ENCODE measurements at regions not wholly inside any gene's neighbourhood (a gene's known extent, or its start where the extent isn't known, plus 50 kb on each side); places are given as distances from the start of the nearest gene placed in this dataset.
"Not testable (repeated sequence)": the region's sequence is repeated elsewhere in the genome, so short reads cannot be mapped to it uniquely, and the experiment has no call there.

DNA sequence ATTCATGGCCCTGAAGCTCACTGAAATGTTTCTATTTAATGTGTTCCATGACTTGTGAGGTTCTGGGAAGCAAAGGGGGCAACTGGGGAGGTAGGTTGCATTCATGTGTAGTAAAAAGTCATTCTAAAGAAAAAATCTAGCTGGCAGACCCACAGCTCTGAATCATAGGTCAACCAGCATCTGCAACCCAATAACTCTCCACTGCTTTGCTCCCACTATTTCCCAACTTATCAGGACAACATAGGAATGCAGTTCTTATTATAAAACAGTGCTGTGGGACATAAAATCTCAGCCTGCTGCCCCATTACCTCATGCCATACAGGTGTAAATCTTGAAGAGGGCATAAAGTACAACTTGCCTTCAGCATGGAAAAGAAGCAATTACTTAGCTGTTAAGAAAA is 576.1 kb upstream of the PTBP2 start:
- no peak overlapping the region for H3K4me3 Mint-ChIP-seq (ENCODE audit: unreplicated experiment)
- no peaks in the 10 kb centered on the region for H3K9me3 Mint-ChIP-seq (ENCODE audit: unreplicated experiment)
- DNase-seq, result no peak
- no peaks in the 10 kb centered on the region for H3K4me1 Mint-ChIP-seq (ENCODE audit: low read depth, unreplicated experiment)
- peaks cover 16% of the 10 kb centered on the region for H3K36me3 Mint-ChIP-seq (ENCODE audit: unreplicated experiment)
- TF ChIP-seq CTCF (IDR thresholded peaks at IDR 0.05; ENCODE audit: partially characterized antibody, unreplicated experiment), result no peak
- no peak overlapping the region for H3K27ac Mint-ChIP-seq (ENCODE audit: unreplicated experiment)
- H3K27me3 Mint-ChIP-seq (ENCODE audit: unreplicated experiment), result no peaks in the 10 kb centered on the region

DNA sequence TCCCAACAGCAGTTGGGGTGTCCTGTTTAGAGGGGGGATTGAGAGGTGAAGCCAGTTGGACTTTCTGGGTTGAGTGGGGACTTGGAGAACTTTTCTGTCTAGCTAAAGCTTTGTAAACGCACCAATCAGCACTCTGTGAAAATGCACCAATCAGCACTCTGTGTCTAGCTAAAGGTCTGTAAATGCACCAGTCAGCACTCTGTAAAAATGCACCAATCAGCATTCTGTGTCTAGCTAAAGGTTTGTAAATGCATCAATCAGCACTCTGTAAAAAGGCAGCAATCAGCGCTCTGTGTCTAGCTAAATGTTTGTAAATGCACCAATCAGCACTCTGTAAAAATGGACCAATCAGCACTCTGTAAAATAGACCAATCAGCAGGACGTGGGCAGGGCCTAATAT is 568.6 kb upstream of the PTBP2 start:
- not testable (repeated sequence) for H3K27ac Mint-ChIP-seq (ENCODE audit: unreplicated experiment); H3K27me3 Mint-ChIP-seq (ENCODE audit: unreplicated experiment); H3K4me3 Mint-ChIP-seq (ENCODE audit: unreplicated experiment); H3K4me1 Mint-ChIP-seq (ENCODE audit: low read depth, unreplicated experiment); H3K36me3 Mint-ChIP-seq (ENCODE audit: unreplicated experiment); H3K9me3 Mint-ChIP-seq (ENCODE audit: unreplicated experiment); DNase-seq

GRCh38 chr1:96157101-96157500 is 564.5 kb upstream of the PTBP2 start:
- no peak overlapping the region for H3K27ac Mint-ChIP-seq (ENCODE audit: unreplicated experiment)
- H3K4me3 Mint-ChIP-seq (ENCODE audit: unreplicated experiment), result no peak overlapping the region
- H3K4me1 Mint-ChIP-seq (ENCODE audit: low read depth, unreplicated experiment), result no peaks in the 10 kb centered on the region
- no peak for DNase-seq
- H3K36me3 Mint-ChIP-seq (ENCODE audit: unreplicated experiment), result no peaks in the 10 kb centered on the region
- peaks cover 8% of the 10 kb centered on the region for H3K9me3 Mint-ChIP-seq (ENCODE audit: unreplicated experiment)
- no peak for TF ChIP-seq CTCF (IDR thresholded peaks at IDR 0.05; ENCODE audit: partially characterized antibody, unreplicated experiment)
- no peaks in the 10 kb centered on the region for H3K27me3 Mint-ChIP-seq (ENCODE audit: unreplicated experiment)

DNA sequence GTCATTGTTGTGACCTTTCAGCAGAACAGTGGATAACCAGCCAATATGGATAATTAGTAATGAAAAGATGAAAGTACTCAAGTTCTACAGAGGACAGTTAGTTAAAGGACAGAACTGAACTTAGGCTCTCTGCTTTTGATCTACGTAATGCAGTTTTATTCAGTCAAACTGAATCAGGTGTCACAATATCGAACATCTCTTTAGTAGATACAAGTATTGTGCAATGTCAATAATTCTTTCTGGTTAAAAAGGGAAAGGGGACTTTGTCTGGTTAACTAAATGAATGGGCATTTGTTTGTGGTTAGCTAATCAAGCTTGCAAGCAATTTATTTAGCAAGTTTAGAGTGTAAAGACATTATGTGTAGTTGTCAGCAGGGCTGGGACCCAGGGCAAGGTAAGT is 562.2 kb upstream of the PTBP2 start:
- no peak overlapping the region for H3K27ac Mint-ChIP-seq (ENCODE audit: unreplicated experiment)
- no peaks in the 10 kb centered on the region for H3K27me3 Mint-ChIP-seq (ENCODE audit: unreplicated experiment)
- no peaks in the 10 kb centered on the region for H3K4me1 Mint-ChIP-seq (ENCODE audit: low read depth, unreplicated experiment)
- H3K4me3 Mint-ChIP-seq (ENCODE audit: unreplicated experiment), result no peak overlapping the region
- H3K9me3 Mint-ChIP-seq (ENCODE audit: unreplicated experiment), result peaks cover 2% of the 10 kb centered on the region
- no peak for TF ChIP-seq CTCF (IDR thresholded peaks at IDR 0.05; ENCODE audit: partially characterized antibody, unreplicated experiment)
- H3K36me3 Mint-ChIP-seq (ENCODE audit: unreplicated experiment), result no peaks in the 10 kb centered on the region
- no peak for DNase-seq

- H3K27me3 Mint-ChIP-seq (ENCODE audit: unreplicated experiment), result no peaks in the 10 kb centered on the region
- H3K4me3 Mint-ChIP-seq (ENCODE audit: unreplicated experiment), result no peak overlapping the region
- H3K36me3 Mint-ChIP-seq (ENCODE audit: unreplicated experiment), result no peaks in the 10 kb centered on the region
- no peaks in the 10 kb centered on the region for H3K9me3 Mint-ChIP-seq (ENCODE audit: unreplicated experiment)
- no peaks in the 10 kb centered on the region for H3K4me1 Mint-ChIP-seq (ENCODE audit: low read depth, unreplicated experiment)
- no peak for TF ChIP-seq CTCF (IDR thresholded peaks at IDR 0.05; ENCODE audit: partially characterized antibody, unreplicated experiment)
- no peak overlapping the region for H3K27ac Mint-ChIP-seq (ENCODE audit: unreplicated experiment)
- DNase-seq, result no peak
These were observed 557.5 kb upstream of the PTBP2 start for GRCh38 chr1:96164053-96164452.

GRCh38 chr1:96178053-96178452 is 543.5 kb upstream of the PTBP2 start:
- TF ChIP-seq CTCF (IDR thresholded peaks at IDR 0.05; ENCODE audit: partially characterized antibody, unreplicated experiment), result no peak
- Mint-ChIP-seq H3K4me3 (ENCODE audit: unreplicated experiment) (no peak overlapping the region), H3K27ac (ENCODE audit: unreplicated experiment) (no peak overlapping the region), H3K27me3 (ENCODE audit: unreplicated experiment) (peaks cover 3% of the 10 kb centered on the region), H3K9me3 (ENCODE audit: unreplicated experiment) (no peaks in the 10 kb centered on the region), H3K36me3 (ENCODE audit: unreplicated experiment) (no peaks in the 10 kb centered on the region), H3K4me1 (ENCODE audit: low read depth, unreplicated experiment) (peaks cover 3% of the 10 kb centered on the region)
- DNase-seq, result no peak
